HepG2 (cell line): ENCODE measurements at regions not wholly inside any gene's neighbourhood (a gene's known extent, or its start where the extent isn't known, plus 50 kb on each side); places are given as distances from the start of the nearest gene placed in this dataset.

ENCODE experiments used
- ATAC-seq: fragments of 200-7000 bp; cut with Tn5 transposase; 3 replicates; pipeline ENCODE4 v1.9.1; 2020; ENCODE audit warnings: mild to moderate bottlenecking, moderate library complexity
- BruUV-seq: library from RNA; stranded (reverse); fragments of 400-500 nt; replicated peaks from 2 replicates; lab custom pipeline; 2021; lab: Mats Ljungman, UMichigan
- CTCF ChIA-PET: fragments of 300-600 bp; formaldehyde crosslinking; extraction: SDS; loops from one replicate; lab custom pipeline; 2021; ENCODE audit warnings: low total read pairs, inconsistent platforms, low intra/inter-chr PET ratio; lab: Yijun Ruan, JAX
- POLR2A ChIA-PET: fragments of 350-600 bp; sonication (Branson Sonifier 250); formaldehyde crosslinking; loops from one replicate; lab custom pipeline; 2020; ENCODE audit warnings: antibody characterized with exemption, inconsistent platforms; lab: Yijun Ruan, JAX
- DNase-seq: peaks from one replicate; pipeline ENCODE4 v3.0.0-alpha.2; 2015; ENCODE audit warnings: low spot score
- FAIRE-seq: peaks from 3 replicates; lab custom pipeline; 2011; peaks lifted over from hg19 to GRCh38; lab: Jason Lieb, UNC
- H2AFZ ChIP-seq: one replicate; pipeline ENCODE4 v1.6.1; 2011; ENCODE audit warnings: low read length, inconsistent platforms
- H3K27ac ChIP-seq: fragments of 300-600 bp; 3 replicates; pipeline ENCODE4 v1.8.0; 2011; ENCODE audit warnings: mixed run types, mild to moderate bottlenecking, mixed read lengths, low read length, inconsistent platforms; ENCODE audit not compliant: insufficient read depth; ENCODE audit errors: extremely low read length
- H3K27me3 ChIP-seq, 2 experiments: fragments of 200-600 bp in 1 of 2; 2 replicates in 1 of 2; 3 replicates in 1 of 2; pipeline versions ENCODE4 v1.6.0 to v1.8.0; 2011; ENCODE audit warnings: low read length in 2 of 2, mild to moderate bottlenecking in 2 of 2, moderate library complexity in 2 of 2, inconsistent platforms in 1 of 2; ENCODE audit not compliant: insufficient read depth in 2 of 2, control insufficient read depth in 1 of 2
- H3K36me3 ChIP-seq, 2 experiments: fragments of 200-600 bp in 1 of 2; replicated peaks in 1 of 2; 2 replicates in 1 of 2; 3 replicates in 1 of 2; pipeline versions ENCODE4 v1.5.1 to v1.8.0; 2011; ENCODE audit warnings: low read length in 2 of 2, inconsistent platforms in 1 of 2; ENCODE audit not compliant: insufficient read depth in 2 of 2, control insufficient read depth in 1 of 2
- H3K4me1 ChIP-seq: 2 replicates; pipeline ENCODE4 v1.5.1; 2012; ENCODE audit warnings: low read length, inconsistent platforms; ENCODE audit not compliant: insufficient read depth
- H3K4me2 ChIP-seq: 2 replicates; pipeline ENCODE4 v1.6.0; 2011; ENCODE audit warnings: low read depth, low read length, inconsistent platforms
- H3K4me3 ChIP-seq, 3 experiments: fragments of 200-600 bp in 1 of 3; sonication (generic), shearing (Covaris generic) in 1 of 3; replicated peaks in 1 of 3; 2 replicates each; pipeline ENCODE4 v1.5.1; 2011 to 2016; ENCODE audit warnings: low read length in 3 of 3, inconsistent platforms in 2 of 3, low read depth in 2 of 3, mild to moderate bottlenecking in 2 of 3, control low read depth in 1 of 3, mixed read lengths in 1 of 3; ENCODE audit not compliant: insufficient read depth in 1 of 3
- H3K79me2 ChIP-seq: one replicate; pipeline ENCODE4 v1.6.1; 2011; ENCODE audit warnings: low read length, inconsistent platforms; ENCODE audit not compliant: insufficient read depth
- H3K9ac ChIP-seq: 2 replicates; pipeline ENCODE4 v1.6.0; 2011; ENCODE audit warnings: mild to moderate bottlenecking, low read depth, low read length, inconsistent platforms; ENCODE audit not compliant: insufficient read depth
- H3K9me3 ChIP-seq: 2 replicates; pipeline ENCODE4 v1.5.1; 2012; ENCODE audit warnings: mild to moderate bottlenecking, low read length
- H4K20me1 ChIP-seq: 2 replicates; pipeline ENCODE4 v1.6.0; 2011; ENCODE audit warnings: inconsistent platforms, mild to moderate bottlenecking, low read length, moderate library complexity; ENCODE audit not compliant: insufficient read depth
- ARNTL ChIP-seq: sonication (generic); formaldehyde crosslinking; IDR thresholded peaks from 2 replicates; pipeline ENCODE4 v1.4.0; 2020; ENCODE audit warnings: mild to moderate bottlenecking, missing genetic modification reagents
- CEBPB ChIP-seq: IDR thresholded peaks from 2 replicates; pipeline ENCODE4 v1.6.1; 2011; ENCODE audit warnings: low read depth, low read length, improper control_type of control experiment, borderline replicate concordance
- KDM5B ChIP-seq: sonication (generic); formaldehyde crosslinking; IDR thresholded peaks from 2 replicates; pipeline ENCODE4 v1.4.0; 2020; ENCODE audit warnings: missing genetic modification reagents, mild to moderate bottlenecking, borderline replicate concordance
- MBNL3 ChIP-seq: fragments of 250-450 bp; sonication (Bioruptor Pico); conservative IDR thresholded peaks from 2 replicates; pipeline ENCODE4 v1.8.0; 2022; ENCODE audit warnings: mild to moderate bottlenecking, inconsistent platforms
- NR0B2 ChIP-seq: sonication (generic); formaldehyde crosslinking; IDR thresholded peaks from 2 replicates; pipeline ENCODE4 v1.4.0; 2020; ENCODE audit warnings: mild to moderate bottlenecking, missing genetic modification reagents
- NRL ChIP-seq: sonication (generic); formaldehyde crosslinking; IDR thresholded peaks from 2 replicates; pipeline ENCODE4 v1.5.0; 2020; ENCODE audit warnings: missing genetic modification reagents, mild to moderate bottlenecking, moderate library complexity, borderline replicate concordance
- ONECUT2 ChIP-seq: sonication (generic); formaldehyde crosslinking; IDR thresholded peaks from 2 replicates; pipeline ENCODE4 v1.4.0; 2020; ENCODE audit warnings: missing genetic modification reagents
- SMAD3 ChIP-seq: sonication (generic); formaldehyde crosslinking; IDR thresholded peaks from 2 replicates; pipeline ENCODE4 v1.4.0; 2020; ENCODE audit warnings: missing genetic modification reagents
- SRSF9 ChIP-seq: fragments of 200-400 bp; formaldehyde crosslinking; IDR thresholded peaks from 2 replicates; pipeline ENCODE4 v1.6.1; 2018; ENCODE audit warnings: borderline replicate concordance, mild to moderate bottlenecking, low read depth, low read length; ENCODE audit not compliant: insufficient read depth, poor library complexity, severe bottlenecking
- ZNF251 ChIP-seq: sonication (generic); formaldehyde crosslinking; IDR thresholded peaks from 2 replicates; pipeline ENCODE4 v1.9.0; 2021; ENCODE audit warnings: mild to moderate bottlenecking, missing genetic modification reagents
- ZNF263 ChIP-seq: sonication (generic); formaldehyde crosslinking; IDR thresholded peaks from 2 replicates; pipeline ENCODE4 v1.4.0; 2020; ENCODE audit warnings: missing genetic modification reagents
- ZNF274 ChIP-seq: sonication (generic); formaldehyde crosslinking; IDR thresholded peaks from 2 replicates; pipeline ENCODE4 v1.5.1; 2020; ENCODE audit warnings: mild to moderate bottlenecking, missing genetic modification reagents
- ZNF512 ChIP-seq: sonication (generic); formaldehyde crosslinking; IDR thresholded peaks from 2 replicates; pipeline ENCODE4 v1.4.0; 2020; ENCODE audit warnings: mild to moderate bottlenecking, missing genetic modification reagents
- WGBS: methylation state at CpG from one replicate; pipeline ENCODE4 v1.1.6; 2017; ENCODE audit warnings: low lambda C conversion rate; 5-methylcytosine and 5-hydroxymethylcytosine counted together
- in situ Hi-C: cut with HindIII; loops from 2 replicates; pipeline ENCODE4 v1.10.0; 2017; ENCODE audit warnings: low pct_unique_long_range_greater_than_20kb; ENCODE audit not compliant: extremely low pct_ligation_motif_present
- intact Hi-C: fragments of 100-400 bp; cut with micrococcal nuclease; formaldehyde crosslinking; loops from one replicate; pipeline ENCODE4 v1.10.0; 2022; ENCODE audit not compliant: unreplicated experiment
- TF ChIP-seq, protein P1 (sequence below): sonication (generic); formaldehyde crosslinking; IDR thresholded peaks from 2 replicates; pipeline ENCODE4 v1.4.0; 2020; ENCODE audit warnings: missing genetic modification reagents
- TF ChIP-seq, protein P2 (sequence below): sonication (generic); formaldehyde crosslinking; conservative IDR thresholded peaks from 2 replicates; pipeline ENCODE4 v1.5.0; 2020; ENCODE audit warnings: missing genetic modification reagents

- TF ChIP-seq KDM5B (no peak), SMAD3 (CRISPR knock-in tag) (no peak)
- TF ChIP-seq, protein P1, sequence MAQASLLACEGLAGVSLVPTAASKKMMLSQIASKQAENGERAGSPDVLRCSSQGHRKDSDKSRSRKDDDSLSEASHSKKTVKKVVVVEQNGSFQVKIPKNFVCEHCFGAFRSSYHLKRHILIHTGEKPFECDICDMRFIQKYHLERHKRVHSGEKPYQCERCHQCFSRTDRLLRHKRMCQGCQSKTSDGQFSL (CRISPR knock-in tag), result no peak
These were observed 523.5 kb downstream of the CAAP1 start (continued) for GRCh38 chr9:26369093-26369492.

DNA sequence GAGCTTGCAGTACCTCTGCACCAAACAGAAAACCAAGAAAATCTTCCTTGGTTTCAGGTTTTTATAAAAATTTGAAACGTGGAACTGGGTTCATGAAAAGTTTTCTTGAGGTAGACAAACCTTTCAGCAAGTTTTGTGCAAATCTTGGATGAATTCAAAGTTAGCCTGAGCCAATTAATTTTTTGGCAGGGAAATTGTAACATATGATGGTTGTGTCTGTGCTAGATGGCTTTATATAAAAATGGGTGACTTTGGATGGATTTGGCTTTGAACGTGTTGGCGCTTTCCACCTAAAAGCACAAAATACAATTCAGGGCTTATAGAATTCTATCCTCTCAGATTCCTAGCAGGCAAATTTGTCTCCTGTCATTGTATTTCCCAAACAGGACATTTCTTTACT, 524.4 kb downstream of the CAAP1 start:
- BruUV-seq, result no TSS peak
- no peak overlapping the region for H3K9ac ChIP-seq
- H3K4me3 ChIP-seq, result no peak overlapping the region
- H3K4me1 ChIP-seq, result no peaks in the 10 kb centered on the region
- no peaks in the 10 kb centered on the region for H3K36me3 ChIP-seq
- ChIA-PET POLR2A (no interaction called here), CTCF (no interaction called here)
- H3K9me3 ChIP-seq, result peaks cover 7% of the 10 kb centered on the region
- no peaks in the 10 kb centered on the region for H3K27me3 ChIP-seq
- no peaks in the 10 kb centered on the region for H4K20me1 ChIP-seq
- no peak overlapping the region for H3K4me2 ChIP-seq
- TF ChIP-seq ZNF263 (no peak), CEBPB (no peak)
- no peak overlapping the region for H2AFZ ChIP-seq
- FAIRE-seq (no peak), DNase-seq (no peak), ATAC-seq (no peak)
- in situ Hi-C loops, result no loop called here
- H3K79me2 ChIP-seq, result no peaks in the 10 kb centered on the region
- WGBS, result 54% methylated on average over 3 of the region's 3 CpGs
- intact Hi-C loops, result no loop called here
- H3K27ac ChIP-seq, result no peak overlapping the region

DNA sequence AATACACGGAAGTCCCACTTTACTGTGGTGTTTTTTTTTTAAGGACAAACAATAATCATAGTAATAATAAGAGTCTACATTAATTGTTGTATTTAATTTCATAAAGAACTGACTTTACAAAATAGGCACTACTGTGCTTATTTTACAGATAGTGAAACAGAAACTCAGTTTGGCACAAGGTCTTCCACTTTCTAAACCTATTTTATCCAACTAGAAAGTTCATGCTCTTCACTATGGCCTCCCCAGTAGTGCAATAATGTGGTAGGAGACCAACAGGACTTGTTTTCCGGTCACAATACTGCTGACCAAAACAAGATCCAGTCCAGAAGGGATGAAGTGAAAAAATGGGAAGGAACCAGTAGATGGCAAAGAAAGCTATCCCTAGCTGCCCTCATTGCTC, 531.6 kb downstream of the CAAP1 start:
- no peaks in the 10 kb centered on the region for H3K36me3 ChIP-seq
- H3K27me3 ChIP-seq, result no peaks in the 10 kb centered on the region
- H3K9ac ChIP-seq, result no peak overlapping the region
- no TSS peak for BruUV-seq
- 8% methylated on average over 2 of the region's 2 CpGs for WGBS
- no peak overlapping the region for H3K4me2 ChIP-seq
- no peak overlapping the region for H3K27ac ChIP-seq
- DNase-seq (no peak), FAIRE-seq (no peak), ATAC-seq (no peak)
- no peaks in the 10 kb centered on the region for H3K4me1 ChIP-seq
- in situ Hi-C loops (no loop called here), intact Hi-C loops (no loop called here)
- H2AFZ ChIP-seq, result no peak overlapping the region
- POLR2A ChIA-PET, result no interaction called here
- no peaks in the 10 kb centered on the region for H3K79me2 ChIP-seq
- H3K9me3 ChIP-seq, result peaks cover 35% of the 10 kb centered on the region
- CTCF ChIA-PET, result no interaction called here
- no peaks in the 10 kb centered on the region for H4K20me1 ChIP-seq
- no peak overlapping the region for H3K4me3 ChIP-seq
- TF ChIP-seq ZNF274 (CRISPR knock-in tag), result no peak
- TF ChIP-seq NR0B2 (CRISPR knock-in tag), result no peak
- no peak for TF ChIP-seq MBNL3
- TF ChIP-seq NRL (CRISPR knock-in tag), result no peak
- TF ChIP-seq ZNF251 (CRISPR knock-in tag), result no peak
- no peak for TF ChIP-seq SRSF9
- no peak for TF ChIP-seq ZNF512 (CRISPR knock-in tag)
- TF ChIP-seq ONECUT2, result no peak
- TF ChIP-seq, protein P2, sequence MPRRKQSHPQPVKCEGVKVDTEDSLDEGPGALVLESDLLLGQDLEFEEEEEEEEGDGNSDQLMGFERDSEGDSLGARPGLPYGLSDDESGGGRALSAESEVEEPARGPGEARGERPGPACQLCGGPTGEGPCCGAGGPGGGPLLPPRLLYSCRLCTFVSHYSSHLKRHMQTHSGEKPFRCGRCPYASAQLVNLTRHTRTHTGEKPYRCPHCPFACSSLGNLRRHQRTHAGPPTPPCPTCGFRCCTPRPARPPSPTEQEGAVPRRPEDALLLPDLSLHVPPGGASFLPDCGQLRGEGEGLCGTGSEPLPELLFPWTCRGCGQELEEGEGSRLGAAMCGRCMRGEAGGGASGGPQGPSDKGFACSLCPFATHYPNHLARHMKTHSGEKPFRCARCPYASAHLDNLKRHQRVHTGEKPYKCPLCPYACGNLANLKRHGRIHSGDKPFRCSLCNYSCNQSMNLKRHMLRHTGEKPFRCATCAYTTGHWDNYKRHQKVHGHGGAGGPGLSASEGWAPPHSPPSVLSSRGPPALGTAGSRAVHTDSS (CRISPR knock-in tag), result no peak
- TF ChIP-seq ARNTL (CRISPR knock-in tag), result no peak
